CD1c-positive myeloid dendritic cell (primary cell): ENCODE measurements at regions not wholly inside any gene's neighbourhood (a gene's known extent, or its start where the extent isn't known, plus 50 kb on each side); places are given as distances from the start of the nearest gene placed in this dataset.

Source experiments
- DNase-seq: peaks from one replicate; pipeline ENCODE4 v3.0.0-alpha.2; 2016; ENCODE audit errors: extremely low spot score

DNA sequence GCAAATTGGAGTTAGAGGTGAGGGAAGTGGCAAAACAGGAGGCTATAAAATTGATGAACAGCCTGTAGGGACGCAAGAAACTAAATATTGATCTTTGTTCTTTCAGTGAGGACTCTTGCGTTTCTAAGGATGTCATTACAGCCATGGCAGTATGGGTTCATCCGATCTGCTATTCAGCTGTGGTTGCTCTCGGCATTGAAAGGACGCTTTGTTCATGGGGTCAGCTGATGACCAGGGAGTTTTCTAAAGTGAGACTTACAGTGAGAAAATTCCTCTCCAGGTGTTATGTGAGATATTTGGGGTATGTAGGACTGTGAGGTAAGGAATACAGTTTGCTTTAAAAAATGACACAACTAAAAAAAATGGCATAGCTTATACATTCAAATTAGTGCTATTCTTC, 52.7 kb upstream of the PELI1 start:
- DNase-seq: no peak

DNA sequence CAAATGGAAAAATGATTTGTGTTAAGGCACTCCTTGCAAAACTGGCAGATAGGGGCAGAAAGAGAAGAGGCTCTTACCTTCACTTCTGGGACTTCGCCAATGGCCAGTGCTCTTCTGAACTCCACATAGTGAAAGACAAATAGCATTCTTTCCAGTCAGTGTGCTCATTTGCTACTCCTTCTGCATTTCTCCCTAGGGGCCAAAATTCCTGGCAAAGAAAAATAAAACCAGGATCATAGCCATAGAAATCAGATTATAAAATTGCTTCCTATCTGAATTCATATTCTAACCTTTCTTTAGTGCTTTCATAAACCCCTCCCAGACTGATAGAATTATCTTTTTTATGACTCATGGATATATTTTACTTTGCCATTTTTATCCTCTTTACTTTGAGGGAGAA, 56.9 kb upstream of the PELI1 start:
- DNase-seq: no peak

DNA sequence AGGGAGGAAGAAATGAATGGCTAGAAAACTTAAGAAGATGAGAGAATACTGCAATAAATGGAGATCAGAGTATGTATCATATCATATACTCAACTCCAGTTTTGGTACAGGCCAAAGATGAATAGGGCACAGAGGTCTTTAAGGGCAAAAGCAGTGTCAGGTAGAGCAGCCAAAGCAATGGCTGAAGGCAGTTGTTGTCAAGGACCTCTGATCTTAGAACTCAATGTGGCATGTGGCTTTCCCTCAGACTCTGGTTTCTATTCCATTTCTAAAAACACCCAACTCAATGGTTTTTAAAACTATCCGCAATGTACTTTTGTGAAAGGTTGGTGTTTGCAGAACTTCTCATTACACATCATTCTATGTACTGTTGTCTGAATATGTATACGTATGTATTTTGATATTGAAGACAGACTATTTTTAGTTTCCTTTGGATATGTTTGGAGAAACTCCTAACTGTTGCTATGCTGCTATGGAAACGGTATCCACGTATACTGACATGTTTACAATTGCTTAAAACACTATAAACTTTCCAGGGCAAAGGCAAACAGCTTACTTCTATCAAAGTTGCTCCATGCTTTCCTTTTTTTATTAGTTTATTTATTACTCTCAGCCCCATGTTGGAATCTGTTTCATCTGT, 58.1 kb upstream of the PELI1 start:
- no peak for DNase-seq

DNA sequence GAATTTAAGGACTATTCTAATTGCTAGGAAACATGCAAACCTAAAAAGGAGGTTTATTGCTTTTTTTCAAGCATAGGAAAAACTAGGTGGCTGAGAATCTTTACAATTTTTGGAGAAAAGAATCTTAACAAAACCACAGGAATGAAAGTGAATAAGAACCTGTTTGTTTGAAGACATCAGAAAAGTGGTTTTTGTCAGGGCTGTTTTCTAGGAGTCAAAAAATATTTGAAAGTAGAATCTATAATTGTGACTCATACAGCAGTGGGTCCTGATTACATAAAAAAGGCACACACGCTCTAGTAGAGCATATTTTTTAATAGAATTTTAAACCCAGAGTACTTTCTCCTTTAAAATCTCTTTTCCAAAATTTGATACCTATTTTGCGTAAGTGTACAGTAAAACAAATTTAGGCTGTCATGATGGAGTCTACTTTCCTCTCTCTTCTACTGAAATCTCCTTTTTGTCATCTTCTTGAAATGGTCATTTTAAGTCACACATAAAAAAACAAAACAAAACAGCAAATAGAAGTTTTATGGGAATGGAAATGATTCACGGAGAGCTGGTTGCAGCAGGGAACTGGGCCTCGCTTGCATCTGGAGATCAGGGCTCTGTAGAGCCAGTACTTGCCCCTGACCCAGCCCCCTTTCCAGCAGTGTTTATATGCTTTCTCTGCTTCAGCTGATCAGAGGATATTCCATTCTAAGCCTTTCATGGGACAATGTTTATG, 59.1 kb upstream of the PELI1 start:
- DNase-seq: no peak

DNA sequence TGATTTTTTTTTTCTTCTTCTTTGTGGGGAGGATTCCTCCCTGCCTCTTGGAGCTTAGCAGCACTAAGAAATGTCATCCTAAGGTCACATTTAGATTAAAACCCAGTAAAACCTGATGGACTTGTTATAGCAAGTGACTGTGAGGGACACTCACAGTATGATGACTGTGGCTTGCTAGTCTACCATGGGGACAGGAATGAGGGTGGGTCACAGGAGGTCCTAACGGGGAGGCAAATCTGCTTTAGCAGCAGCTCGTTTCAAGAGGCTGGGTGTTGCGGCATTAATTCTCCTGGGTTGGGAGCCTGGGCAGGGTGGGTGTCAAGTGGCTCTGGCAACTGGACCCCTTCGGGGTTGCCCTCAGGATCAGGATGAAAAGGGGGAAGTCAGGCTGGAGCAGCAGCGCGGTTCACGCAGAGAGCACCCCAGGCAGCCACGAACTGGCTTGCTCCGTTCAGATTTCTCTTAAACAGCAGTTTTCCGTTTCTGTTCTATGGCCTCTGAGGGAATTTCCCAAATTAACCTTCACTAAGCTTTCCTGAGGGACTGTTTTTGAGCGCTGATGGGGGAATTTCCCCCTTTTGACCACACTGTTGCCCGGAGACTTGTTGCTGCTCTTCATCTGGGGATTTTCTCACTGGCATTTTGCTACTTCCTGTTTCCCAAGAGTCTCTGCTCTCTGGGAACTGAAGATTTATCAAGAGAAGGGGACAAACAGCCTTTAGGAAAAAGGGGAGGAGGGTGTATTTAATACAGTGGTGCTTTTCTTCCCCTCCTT, 59.8 kb upstream of the PELI1 start:
- DNase-seq: peak; percentile 76

DNA sequence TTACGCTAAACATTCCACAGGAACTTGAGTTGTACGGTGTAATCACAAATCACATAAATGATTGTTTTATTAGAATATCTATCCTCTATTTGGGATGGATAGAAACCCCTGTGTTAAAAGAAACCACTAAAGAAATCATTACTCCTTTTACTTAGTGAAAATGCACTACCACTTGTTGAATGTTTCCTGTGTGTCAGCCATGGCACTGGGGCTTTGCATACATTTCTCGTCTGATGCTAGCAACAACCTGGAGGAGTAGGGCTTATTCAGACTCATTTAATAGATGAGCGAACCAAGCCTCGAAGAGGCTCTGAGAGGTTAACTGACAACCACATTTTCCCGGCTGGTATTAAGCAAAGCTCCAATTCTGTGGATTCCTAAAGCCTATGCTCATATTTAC, 60.5 kb upstream of the PELI1 start:
- DNase-seq: no peak

DNA sequence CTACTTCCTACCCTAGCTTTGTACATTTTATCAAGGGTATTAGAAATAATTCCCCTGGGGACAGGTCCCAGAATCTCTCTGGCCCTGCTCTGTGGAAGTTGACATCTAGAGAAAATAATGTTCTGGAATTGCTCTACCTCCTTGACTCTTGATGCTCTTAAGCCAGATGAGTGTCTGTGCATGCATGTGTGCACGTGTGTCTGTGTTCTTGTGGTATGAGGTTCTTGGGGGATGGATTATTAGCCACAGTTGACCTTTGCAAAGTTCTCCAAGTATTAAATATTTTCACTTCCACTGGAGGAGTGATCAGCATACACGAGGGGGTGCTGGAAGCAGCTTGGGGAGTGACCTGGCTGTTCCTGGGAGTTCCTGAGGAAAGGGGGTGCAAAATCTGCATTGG, 61.2 kb upstream of the PELI1 start:
- DNase-seq: no peak

DNA sequence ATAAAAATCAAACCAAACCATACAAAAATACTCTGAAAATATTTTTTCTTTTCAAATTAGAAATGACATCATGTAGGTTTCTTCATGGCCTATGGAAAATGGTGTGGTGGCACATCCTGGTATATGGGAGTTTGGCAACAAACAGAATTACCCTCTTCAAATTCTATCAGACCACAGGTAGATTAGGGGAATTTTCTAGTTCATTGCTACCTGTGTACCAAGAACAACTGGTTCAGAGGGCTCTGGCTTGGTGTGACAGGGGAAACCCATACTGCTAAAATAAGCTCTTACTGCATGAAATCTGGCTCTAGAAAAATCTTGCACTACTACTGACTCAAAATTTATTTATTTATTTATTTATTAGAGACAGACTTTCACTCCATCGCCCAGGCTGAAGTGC, 63.4 kb upstream of the PELI1 start:
- DNase-seq: no peak

DNA sequence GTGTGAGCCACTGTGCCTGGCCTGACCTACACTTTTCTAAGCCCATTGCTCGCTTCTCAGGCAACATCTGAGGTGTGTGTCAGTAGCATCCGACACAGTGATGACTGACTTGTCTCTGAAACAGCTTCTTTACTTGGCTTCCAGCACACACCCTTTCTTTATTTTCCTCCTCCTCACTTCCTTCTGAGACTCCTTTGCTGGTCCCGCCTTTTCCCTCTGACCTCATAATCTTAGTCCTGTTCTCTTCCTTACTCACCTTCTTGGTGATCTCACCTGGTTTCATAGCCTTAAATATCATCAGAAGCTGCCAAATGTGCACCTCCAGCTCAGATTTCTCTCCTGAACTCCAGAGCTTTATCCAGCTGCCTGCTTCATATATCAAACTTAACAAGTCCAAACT, 66.6 kb upstream of the PELI1 start:
- DNase-seq: no peak

DNA sequence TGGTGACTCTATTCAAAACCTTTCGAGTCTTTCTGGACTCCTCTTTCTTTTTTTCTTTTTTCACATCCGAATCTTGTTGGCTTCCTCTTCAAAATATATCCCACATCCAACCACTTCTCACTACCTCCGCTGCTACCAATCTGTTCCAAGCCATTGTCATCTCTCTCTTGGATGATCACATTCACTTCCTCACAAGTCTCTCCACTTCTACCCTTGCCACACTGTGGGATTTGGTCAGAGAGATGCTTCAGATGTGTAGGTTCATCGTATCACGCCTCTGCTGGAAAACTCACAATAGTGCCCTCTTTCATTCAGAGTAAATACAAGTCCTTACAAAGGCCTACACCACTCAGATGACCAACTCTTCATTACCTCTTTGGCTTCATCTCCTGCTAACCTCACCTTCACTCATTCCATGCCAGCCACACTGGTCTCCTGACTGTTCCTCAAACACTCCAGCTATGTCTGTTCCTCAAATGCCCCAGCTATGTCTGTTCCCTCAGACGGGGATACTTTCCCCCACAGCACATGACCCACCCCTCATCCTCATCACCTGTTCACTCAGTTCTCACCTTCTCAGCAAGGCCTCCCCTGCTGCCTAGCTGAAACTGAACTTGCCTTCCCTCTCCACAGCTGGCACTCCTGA, 67.2 kb upstream of the PELI1 start:
- DNase-seq: peak; percentile 58

DNA sequence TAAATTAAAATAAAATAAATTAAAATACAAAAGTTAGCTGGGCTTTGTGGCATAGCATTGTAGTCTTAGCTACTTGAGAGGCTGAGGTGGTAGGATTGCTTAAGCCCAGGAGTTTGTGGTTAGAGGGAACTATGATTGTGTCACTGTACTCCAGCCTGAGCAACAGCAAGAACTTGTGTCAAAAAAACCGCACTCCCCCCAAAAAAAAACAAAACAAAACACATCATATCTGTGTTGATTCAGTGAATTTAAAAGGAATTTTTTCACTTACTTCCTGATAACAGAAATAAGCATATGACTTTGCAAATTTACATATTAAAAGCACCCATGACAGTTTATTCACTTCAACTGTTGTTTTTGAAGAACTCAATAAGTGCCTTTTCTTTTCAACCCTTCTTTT, 68.1 kb upstream of the PELI1 start:
- DNase-seq: peak; percentile 92

DNA sequence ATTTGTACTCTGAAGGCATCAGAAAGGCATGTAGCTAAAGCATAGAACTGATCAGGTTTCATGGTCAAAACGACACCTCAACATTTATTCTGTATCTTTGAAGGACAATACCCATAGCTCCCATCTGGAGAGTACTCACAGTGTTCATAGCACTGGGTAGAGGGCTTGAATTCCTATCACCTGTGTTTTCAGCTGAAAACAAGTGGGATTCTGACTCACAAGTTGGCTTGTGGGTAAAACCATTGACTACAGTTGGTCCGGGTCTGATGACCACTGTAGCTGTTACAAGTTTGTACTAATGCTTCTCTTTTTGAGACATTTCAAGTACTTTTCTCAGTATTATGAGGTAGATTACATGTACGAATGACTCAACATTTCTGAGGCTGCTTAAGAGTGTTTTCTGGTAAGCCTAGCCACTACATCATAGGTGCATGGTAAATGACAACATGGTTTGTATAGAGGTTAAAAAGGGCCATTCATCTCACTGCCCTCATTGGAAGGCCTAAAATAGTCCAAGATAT, 68.6 kb upstream of the PELI1 start:
- DNase-seq: peak; percentile 81

DNA sequence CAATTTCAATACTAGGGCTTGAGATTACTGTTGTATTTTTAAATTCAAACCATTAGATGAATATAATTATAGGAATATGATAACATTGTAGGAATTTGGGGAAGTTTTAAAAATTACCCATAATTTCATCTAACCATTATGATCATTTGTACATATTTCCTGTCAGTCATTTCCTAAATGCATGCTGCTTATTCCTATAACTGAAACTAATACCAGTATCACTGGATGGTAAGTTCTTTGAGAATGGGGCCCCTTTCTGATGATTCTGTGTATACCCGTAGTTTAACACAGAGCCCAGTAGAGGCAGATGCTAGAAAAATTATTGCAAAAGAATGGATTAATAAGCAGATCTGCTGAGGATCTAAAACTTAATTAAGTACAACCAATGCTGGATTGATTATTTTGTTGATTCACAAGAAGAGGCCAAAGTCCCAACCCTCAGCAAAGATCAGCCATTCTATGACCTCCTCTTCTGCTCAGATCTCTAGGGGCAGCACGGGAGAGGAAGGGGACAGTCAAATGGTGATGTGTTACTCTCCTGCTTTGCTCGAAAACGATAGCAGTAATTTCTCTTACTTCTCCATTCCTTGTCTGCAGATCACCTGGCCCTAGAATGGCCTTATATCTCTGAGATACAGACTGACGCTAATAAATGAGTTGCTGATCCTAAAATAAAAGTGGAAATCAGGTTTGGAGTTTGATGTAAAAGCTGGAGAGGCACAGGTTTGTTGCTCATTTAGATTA, 69.5 kb upstream of the PELI1 start:
- peak; percentile 34 for DNase-seq

DNA sequence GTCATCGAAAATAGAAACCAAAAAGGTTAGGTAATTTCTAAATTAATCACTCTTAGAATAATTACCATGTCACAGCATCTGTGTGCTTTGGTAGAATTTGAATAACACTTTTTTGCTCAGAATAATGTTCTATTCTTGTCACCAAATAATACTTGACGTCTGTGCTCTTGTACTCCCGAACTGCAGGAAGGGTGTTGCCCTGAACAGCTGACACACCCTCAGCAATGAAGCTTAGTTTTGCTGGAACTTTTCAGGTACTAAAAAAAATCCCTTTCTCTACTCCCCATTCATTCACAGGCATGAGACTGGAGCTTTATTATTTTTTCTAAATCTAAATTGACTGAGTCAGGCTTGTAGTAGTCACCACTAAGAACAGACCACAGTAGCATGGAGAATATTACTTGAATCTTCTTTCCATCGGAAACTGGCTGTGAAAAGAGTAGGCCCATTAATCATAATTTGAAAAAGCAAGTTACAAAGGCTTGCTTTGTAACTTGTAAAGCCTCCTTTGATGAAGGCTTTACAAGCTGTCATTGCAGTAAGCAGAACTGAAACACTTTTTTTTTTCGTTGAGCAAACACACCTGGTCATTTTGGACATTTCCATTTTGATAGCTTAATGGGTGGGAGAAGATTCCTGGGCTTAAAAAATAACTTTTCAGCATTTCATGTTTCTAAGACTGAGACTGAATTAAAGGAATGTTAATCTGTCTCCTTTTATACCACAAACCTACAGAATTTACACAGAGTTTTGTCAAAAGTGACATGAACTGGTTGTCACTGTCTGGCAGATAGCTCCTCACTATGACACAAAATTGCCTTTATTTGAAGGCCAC, 70.3 kb upstream of the PELI1 start:
- DNase-seq: peak; percentile 36

DNA sequence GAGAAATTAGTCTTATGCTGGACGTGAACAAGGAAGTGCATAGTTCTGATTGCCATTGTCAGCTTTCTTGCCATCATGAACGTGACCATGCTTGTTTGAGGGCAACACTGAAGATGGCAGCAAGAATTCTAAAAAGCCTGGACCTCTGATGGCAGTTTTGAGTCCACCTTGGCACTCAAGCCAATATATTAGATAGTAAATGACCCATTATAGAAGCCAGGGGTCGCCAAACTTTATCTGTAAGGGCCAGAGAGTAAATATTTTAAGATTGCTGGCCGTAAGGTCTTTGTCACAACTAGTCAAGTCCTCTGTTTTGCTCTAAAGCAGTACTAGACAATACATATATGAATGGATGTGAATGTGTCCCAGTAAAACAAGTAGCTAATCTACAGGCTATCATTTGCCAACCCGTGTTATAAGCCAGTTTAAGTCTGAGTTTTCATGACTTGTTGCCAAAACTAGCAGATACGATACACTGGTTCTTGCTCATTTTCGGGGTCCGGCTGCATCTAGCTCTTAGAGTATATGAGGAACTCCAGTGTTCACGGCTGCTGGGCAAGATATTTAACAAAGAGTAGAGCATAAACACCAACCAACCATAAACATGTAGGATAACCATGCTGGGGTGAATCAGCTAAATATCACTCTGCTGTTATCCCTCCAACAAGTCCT, 73.1 kb upstream of the PELI1 start:
- DNase-seq: no peak

DNA sequence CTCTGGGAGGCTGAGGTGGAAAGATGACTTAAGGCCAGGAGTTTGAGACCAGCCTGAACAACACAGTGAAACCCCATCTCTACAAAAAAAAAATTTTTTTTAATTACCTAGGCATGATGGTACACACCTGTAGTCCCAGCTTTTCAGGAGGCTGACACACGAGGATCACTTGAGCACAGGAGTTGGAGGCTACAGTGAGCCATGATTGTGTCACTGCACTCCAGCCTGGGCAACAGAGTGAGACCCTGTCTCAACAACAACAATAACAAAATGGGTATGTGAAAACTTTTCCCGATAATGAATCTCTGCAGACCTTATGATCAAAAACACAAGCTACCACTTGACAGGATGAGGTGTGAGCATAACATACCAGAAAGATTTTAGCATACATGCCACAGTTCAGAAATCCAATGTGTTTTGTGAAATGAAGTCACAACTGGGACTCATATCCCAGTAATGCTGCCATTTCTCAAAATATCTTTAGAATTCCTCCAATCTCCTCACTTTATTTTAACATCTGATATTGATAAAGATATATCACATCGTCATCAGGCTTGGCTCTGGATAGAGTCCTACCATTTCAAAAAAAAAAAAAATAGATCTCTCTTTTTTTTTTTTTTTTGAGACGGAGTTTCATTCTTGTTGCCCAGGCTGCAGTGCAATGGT, 74.0 kb upstream of the PELI1 start:
- no peak for DNase-seq

DNA sequence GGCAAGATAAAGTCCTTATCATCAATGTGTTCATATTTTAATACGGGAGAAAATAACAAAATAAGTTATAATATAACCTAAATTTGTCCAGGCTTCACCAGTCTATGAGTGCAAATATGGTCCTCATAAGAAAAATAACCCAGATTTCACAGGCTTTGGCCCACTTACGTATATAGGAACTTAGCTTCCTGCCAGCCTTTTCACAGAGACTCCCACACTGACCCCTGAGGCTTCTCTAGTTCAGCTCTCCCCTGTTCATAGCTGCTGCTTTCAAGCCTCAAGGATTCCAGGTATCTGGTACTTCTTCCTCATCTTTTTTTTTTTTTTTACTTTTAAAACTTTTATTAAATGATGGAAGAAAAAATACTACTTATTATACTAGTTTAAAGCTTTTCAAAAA, 74.9 kb upstream of the PELI1 start:
- DNase-seq: no peak

DNA sequence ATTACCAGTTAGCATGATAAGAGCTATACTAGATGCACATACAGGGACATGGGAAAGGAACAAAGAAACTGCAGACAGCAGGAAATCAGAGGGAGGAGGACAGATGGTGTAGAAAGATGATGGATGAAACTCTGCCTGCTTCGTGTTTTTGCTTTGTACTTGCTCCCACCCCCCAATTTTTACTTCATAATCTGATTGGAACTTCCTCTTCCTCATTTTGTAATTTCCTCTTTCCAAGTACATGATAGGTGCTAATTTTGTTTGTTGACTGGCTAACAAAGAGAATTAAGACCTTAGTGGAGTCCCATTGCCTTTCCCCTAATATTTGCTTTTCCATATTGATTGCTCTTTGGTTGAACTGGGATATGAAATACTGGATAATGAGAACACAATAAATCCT, 76.0 kb upstream of the PELI1 start:
- DNase-seq: peak; percentile 65

DNA sequence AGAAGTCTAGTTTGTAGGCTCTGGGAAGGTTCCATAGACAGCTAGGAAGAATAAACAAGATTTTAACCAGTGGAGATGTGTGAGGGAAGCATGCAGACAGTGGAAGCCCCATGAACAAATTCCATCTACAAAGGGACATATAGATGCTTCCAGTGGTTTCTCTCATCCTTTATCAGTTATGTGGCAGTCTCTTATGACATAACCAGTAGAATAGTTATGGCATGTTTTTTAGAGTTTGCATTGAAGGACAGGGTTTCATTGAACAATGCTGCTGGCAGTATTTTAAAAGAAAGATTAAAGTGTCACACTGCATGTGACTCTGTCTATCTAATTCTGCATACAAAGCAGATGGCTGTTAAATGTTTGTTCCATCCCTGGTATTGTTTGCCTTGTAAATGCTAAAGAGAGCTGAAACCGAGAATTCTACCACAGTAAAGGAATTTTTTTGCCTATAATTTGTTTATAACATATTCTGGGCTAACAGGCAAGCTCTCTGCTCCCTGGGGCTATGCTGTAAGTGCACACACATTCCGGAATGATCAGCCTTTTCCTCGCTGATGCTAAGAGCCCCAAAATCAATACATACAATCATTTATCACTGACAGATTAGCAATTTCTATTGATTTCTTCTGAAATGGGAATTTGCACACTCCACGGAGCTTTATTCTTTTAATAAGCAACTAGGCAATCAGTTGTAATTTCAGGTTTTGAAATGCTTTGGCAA, 76.8 kb upstream of the PELI1 start:
- DNase-seq: no peak
